ENCODE measurements at regions not wholly inside any gene's neighbourhood (a gene's known extent, or its start where the extent isn't known, plus 50 kb on each side); places are given as distances from the start of the nearest gene placed in this dataset.

GRCh38 chr1:118650107-118650807 is 337.9 kb downstream of the TBX15 start:
- Histone ChIP-seq H3K9ac (ENCODE audit: control insufficient read depth, extremely low read depth, insufficient read depth, low read length) (no peak overlapping the region), H3K4me3 (ENCODE audit: control insufficient read depth in 2 of 3, extremely low read depth in 1 of 3, insufficient read depth in 2 of 3, low read depth in 1 of 3, low read length in 3 of 3) (no peak overlapping the region), H3K4me2 (ENCODE audit: control insufficient read depth, extremely low read depth, insufficient read depth, low read depth, low read length) (no peak overlapping the region), H3K9me1 (ENCODE audit: control insufficient read depth, extremely low read depth, insufficient read depth, low read length) (no peaks in the 10 kb centered on the region), H3K27me3 (ENCODE audit: control insufficient read depth, extremely low read depth, insufficient read depth, low read length) (no peaks in the 10 kb centered on the region), H3K79me2 (ENCODE audit: control insufficient read depth, insufficient read depth, low read length) (no peaks in the 10 kb centered on the region), H2AFZ (ENCODE audit: control insufficient read depth, low read length) (no peak overlapping the region), H3K4me1 (ENCODE audit: control insufficient read depth, extremely low read depth, insufficient read depth, low read length) (no peaks in the 10 kb centered on the region), H4K20me1 (ENCODE audit: control insufficient read depth, extremely low read depth, insufficient read depth, low read length) (no peaks in the 10 kb centered on the region), H3K36me3 (ENCODE audit: control insufficient read depth in 2 of 2, extremely low read depth in 1 of 2, insufficient read depth in 2 of 2, low read length in 2 of 2) (no peaks in the 10 kb centered on the region), H3K9me3 (ENCODE audit: control insufficient read depth, low read depth, low read length) (no peaks in the 10 kb centered on the region), H3K27ac (ENCODE audit: control insufficient read depth, insufficient read depth, low read length) (no peak overlapping the region)
- DNase-seq (ENCODE audit: low read depth, low spot score), result no peak
- dilution Hi-C loops (cut with MboI; ENCODE audit: extremely low pct_ligation_motif_present, low sequenced_read_pairs), result no loop called here
- no peak for FAIRE-seq
- TF ChIP-seq CTCF (optimal IDR thresholded peaks at IDR 0.05 in 1 of 3, IDR thresholded peaks at IDR 0.05 in 1 of 3, conservative IDR thresholded peaks at IDR 0.05 in 1 of 3; ENCODE audit: extremely low read depth in 1 of 3, insufficient read depth in 2 of 3, low read length in 3 of 3) (no peak), EZH2 (IDR thresholded peaks at IDR 0.05; ENCODE audit: low read length) (no peak)

- H3K36me3 ChIP-seq (ENCODE audit: control insufficient read depth in 2 of 2, extremely low read depth in 1 of 2, insufficient read depth in 2 of 2, low read length in 2 of 2), result no peaks in the 10 kb centered on the region
- no peak overlapping the region for H3K27ac ChIP-seq (ENCODE audit: control insufficient read depth, insufficient read depth, low read length)
- H3K9me3 ChIP-seq (ENCODE audit: control insufficient read depth, low read depth, low read length), result no peaks in the 10 kb centered on the region
- no peak overlapping the region for H3K4me2 ChIP-seq (ENCODE audit: control insufficient read depth, extremely low read depth, insufficient read depth, low read depth, low read length)
- no peak overlapping the region for H2AFZ ChIP-seq (ENCODE audit: control insufficient read depth, low read length)
- DNase-seq (ENCODE audit: low read depth, low spot score) (no peak), FAIRE-seq (no peak)
- no peaks in the 10 kb centered on the region for H3K4me1 ChIP-seq (ENCODE audit: control insufficient read depth, extremely low read depth, insufficient read depth, low read length)
- H3K79me2 ChIP-seq (ENCODE audit: control insufficient read depth, insufficient read depth, low read length), result no peaks in the 10 kb centered on the region
- no peaks in the 10 kb centered on the region for H4K20me1 ChIP-seq (ENCODE audit: control insufficient read depth, extremely low read depth, insufficient read depth, low read length)
- no peaks in the 10 kb centered on the region for H3K9me1 ChIP-seq (ENCODE audit: control insufficient read depth, extremely low read depth, insufficient read depth, low read length)
- dilution Hi-C loops (cut with MboI; ENCODE audit: extremely low pct_ligation_motif_present, low sequenced_read_pairs), result no loop called here
- no peaks in the 10 kb centered on the region for H3K27me3 ChIP-seq (ENCODE audit: control insufficient read depth, extremely low read depth, insufficient read depth, low read length)
- H3K4me3 ChIP-seq (ENCODE audit: control insufficient read depth in 2 of 3, extremely low read depth in 1 of 3, insufficient read depth in 2 of 3, low read depth in 1 of 3, low read length in 3 of 3), result no peak overlapping the region
- no peak for TF ChIP-seq CTCF (optimal IDR thresholded peaks at IDR 0.05 in 1 of 3, IDR thresholded peaks at IDR 0.05 in 1 of 3, conservative IDR thresholded peaks at IDR 0.05 in 1 of 3; ENCODE audit: extremely low read depth in 1 of 3, insufficient read depth in 2 of 3, low read length in 3 of 3)
- TF ChIP-seq EZH2 (IDR thresholded peaks at IDR 0.05; ENCODE audit: low read length), result no peak
- H3K9ac ChIP-seq (ENCODE audit: control insufficient read depth, extremely low read depth, insufficient read depth, low read length), result no peak overlapping the region
These were observed 338.6 kb downstream of the TBX15 start for GRCh38 chr1:118649369-118650106.
